ENCODE measurements at regions not wholly inside any gene's neighbourhood (a gene's known extent, or its start where the extent isn't known, plus 50 kb on each side); places are given as distances from the start of the nearest gene placed in this dataset.

- no peak for TF ChIP-seq THAP12 (CRISPR knock-in tag; IDR thresholded peaks at IDR 0.05)
- TF ChIP-seq MAFK (IDR thresholded peaks at IDR 0.05; ENCODE audit: low read length): no peak
- TF ChIP-seq CLOCK (CRISPR knock-in tag; IDR thresholded peaks at IDR 0.05; ENCODE audit: borderline replicate concordance): no peak
- TF ChIP-seq PREB (CRISPR knock-in tag; IDR thresholded peaks at IDR 0.05): no peak
- no peak for TF ChIP-seq ZNF3 (CRISPR knock-in tag; IDR thresholded peaks at IDR 0.05)
- no peak for TF ChIP-seq ZKSCAN8 (CRISPR knock-in tag; IDR thresholded peaks at IDR 0.05)
- no peak for TF ChIP-seq ATF6 (CRISPR knock-in tag; IDR thresholded peaks at IDR 0.05)
- TF ChIP-seq CEBPG (CRISPR knock-in tag; IDR thresholded peaks at IDR 0.05): no peak
- TF ChIP-seq CEBPG (tag; conservative IDR thresholded peaks at IDR 0.05 in 1 of 2, IDR thresholded peaks at IDR 0.05 in 1 of 2): no peak
- TF ChIP-seq ZNF165 (CRISPR knock-in tag; IDR thresholded peaks at IDR 0.05; ENCODE audit: borderline replicate concordance): no peak
- no peak for TF ChIP-seq NFXL1 (CRISPR knock-in tag; IDR thresholded peaks at IDR 0.05)
Observed at GRCh38 chr4:111811661-111812060, 333.6 kb upstream of the FAM241A start (continued).
